GM12865 (cell line): ENCODE measurements at regions not wholly inside any gene's neighbourhood (a gene's known extent, or its start where the extent isn't known, plus 50 kb on each side); places are given as distances from the start of the nearest gene placed in this dataset.

Experiments used
- DNase-seq: peaks from one replicate; pipeline ENCODE4 v3.0.0; 2010; ENCODE audit warnings: low read depth
- H3K4me3 ChIP-seq: 2 replicates; pipeline ENCODE4 v1.5.1; 2011; ENCODE audit warnings: mild to moderate bottlenecking, low read depth, low read length, control low read depth
- TF ChIP-seq, protein P1 (sequence below): IDR thresholded peaks from 2 replicates; pipeline ENCODE4 v1.5.1; 2011; ENCODE audit warnings: low read length, control low read depth, low read depth, inconsistent platforms; ENCODE audit not compliant: insufficient read depth; ENCODE audit errors: missing control alignments

DNA sequence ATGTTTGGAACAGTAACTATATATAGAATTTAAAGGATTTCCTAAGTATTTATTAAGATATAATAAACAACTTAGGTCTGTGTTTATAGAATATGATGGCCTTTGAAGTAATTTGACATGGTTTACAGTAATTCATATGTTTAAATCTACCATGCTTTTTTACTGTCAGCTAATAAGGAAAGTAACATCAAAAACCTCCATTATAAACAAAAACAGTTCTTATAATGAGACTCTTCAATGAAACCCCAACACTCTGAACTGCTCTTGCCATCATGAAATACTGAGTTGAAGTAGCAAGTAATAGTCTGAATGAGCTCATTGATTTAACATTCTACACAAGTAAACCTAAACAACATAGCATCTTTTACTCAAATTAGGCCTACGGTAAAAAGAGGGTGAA, 1236.5 kb downstream of the FSTL5 start:
- DNase-seq = no peak
- no peak overlapping the region for H3K4me3 ChIP-seq
- TF ChIP-seq, protein P1, sequence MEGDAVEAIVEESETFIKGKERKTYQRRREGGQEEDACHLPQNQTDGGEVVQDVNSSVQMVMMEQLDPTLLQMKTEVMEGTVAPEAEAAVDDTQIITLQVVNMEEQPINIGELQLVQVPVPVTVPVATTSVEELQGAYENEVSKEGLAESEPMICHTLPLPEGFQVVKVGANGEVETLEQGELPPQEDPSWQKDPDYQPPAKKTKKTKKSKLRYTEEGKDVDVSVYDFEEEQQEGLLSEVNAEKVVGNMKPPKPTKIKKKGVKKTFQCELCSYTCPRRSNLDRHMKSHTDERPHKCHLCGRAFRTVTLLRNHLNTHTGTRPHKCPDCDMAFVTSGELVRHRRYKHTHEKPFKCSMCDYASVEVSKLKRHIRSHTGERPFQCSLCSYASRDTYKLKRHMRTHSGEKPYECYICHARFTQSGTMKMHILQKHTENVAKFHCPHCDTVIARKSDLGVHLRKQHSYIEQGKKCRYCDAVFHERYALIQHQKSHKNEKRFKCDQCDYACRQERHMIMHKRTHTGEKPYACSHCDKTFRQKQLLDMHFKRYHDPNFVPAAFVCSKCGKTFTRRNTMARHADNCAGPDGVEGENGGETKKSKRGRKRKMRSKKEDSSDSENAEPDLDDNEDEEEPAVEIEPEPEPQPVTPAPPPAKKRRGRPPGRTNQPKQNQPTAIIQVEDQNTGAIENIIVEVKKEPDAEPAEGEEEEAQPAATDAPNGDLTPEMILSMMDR = no peak

DNA sequence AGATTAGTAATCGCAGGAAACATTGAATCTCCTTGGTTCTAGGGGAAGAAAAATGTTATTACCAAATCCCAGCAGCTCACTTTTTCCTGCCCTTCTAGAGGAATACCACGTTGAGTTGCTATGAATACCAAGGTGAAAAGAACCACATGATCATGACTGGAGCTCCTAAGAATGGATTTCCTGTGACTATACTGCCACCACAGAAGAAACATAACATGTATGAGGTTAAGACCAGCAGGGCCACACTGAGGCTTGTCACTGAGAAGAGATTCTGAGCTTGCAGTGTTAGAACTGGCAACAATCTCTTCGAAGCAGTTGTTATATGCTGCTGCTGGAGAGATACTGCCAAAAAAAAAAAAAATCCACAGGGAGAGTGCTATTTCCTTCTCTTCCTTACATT, 1235.3 kb downstream of the FSTL5 start:
- TF ChIP-seq, protein P1 = no peak
- no peak overlapping the region for H3K4me3 ChIP-seq
- no peak for DNase-seq

DNA sequence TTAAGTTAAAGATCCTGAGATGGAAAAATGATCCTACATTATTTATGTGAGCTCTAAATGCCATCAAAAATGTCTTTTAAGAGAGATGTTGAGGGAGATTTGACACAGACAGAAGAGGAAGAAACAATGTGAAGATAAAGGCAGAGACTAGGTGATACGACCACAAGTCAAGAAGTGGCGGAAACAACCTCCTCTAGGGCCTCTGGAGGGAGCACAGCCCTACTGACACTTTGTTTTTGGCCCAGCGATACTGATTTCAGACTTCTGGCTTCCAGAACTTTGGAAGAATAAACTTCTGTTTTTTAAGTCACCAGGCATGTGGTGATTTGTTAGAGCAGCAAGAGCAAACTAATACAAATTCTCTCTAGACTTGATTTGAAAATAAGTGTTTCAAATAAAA, 1216.1 kb downstream of the FSTL5 start:
- TF ChIP-seq, protein P1 = no peak
- H3K4me3 ChIP-seq = no peak overlapping the region
- no peak for DNase-seq

DNA sequence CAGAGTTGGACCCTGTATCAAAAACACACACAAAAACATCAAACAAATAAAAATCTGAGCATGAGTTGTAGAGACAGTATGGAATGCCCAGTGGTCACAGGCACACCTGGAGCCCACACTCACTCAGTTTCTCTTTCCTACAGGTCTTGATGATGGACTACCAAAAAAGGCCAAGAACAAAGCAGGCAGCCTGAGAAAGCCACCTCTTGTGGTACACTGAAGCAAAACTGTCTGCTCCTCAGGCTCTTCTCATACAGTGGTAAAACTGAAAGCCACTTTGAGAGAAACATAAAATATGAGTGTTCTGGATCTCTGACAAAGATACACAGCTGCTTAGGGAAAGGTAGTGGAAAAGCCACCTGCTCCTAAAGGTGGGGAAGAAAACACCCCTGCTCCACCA, 1206.9 kb downstream of the FSTL5 start:
- H3K4me3 ChIP-seq = no peak overlapping the region
- TF ChIP-seq, protein P1 = no peak
- DNase-seq = no peak

DNA sequence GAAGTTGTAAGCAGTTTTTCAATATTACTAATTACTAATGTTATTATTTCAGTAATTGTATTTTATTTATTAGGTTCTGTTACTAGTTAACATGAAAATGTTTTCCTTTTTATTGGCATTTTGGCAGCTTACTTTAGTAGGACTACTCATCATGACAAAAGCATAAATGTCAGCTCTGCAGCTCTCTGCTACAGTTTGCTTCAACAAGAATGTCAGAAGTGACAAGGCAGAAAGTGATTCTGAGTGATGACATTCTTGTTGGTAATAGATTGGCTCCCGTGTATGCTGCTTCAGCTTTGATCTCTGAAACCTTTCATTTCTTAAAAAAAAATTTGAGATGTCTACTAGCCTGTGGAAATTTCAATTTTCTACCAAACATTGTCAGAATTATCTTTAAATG, 1193.9 kb downstream of the FSTL5 start:
- TF ChIP-seq, protein P1 = no peak
- DNase-seq = no peak
- no peak overlapping the region for H3K4me3 ChIP-seq

DNA sequence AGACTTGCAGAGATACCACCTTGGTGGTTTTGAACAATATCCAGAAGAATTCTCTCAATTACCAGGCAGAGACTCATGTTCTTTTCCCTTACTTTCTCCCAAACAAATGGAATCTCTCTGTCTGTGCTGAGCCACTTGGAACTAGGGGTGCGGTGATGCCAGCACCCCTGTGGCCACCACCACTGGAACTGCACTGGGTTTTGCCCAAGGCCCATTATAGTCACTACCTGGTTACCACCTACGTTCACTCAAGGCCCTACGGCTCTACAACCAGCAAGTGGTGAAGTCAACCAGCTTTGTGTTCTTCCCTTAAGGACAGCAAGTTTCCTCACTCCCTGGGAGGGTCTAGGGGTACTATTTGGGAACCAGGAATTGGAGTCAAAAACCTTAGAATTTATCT, 1183.7 kb downstream of the FSTL5 start:
- DNase-seq = no peak
- TF ChIP-seq, protein P1 = no peak
- no peak overlapping the region for H3K4me3 ChIP-seq

DNA sequence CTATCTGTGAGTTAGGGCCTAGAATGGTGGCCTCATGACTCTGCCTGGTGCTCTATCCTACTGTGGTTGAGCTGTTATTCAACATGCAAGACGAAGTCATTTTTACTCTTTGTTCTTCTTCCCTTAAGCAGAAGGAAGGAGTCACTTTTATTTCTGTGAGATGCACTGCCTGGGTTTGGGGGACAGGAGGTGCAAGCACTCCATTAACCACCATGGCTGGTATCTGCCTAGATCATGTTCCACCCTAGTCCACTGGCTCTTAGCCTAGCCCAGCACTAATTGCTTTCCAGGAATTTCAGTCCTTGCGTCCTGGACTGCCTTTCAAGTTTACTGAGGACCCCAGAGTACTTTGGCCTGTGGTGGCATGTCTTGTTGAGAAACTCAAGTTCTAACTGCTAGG, 1182.7 kb downstream of the FSTL5 start:
- TF ChIP-seq, protein P1 = no peak
- DNase-seq = no peak
- no peak overlapping the region for H3K4me3 ChIP-seq
